ENCODE measurements at regions not wholly inside any gene's neighbourhood (a gene's known extent, or its start where the extent isn't known, plus 50 kb on each side); places are given as distances from the start of the nearest gene placed in this dataset.

- Mint-ChIP-seq H3K4me3 (ENCODE audit: unreplicated experiment) (no peak overlapping the region), H3K9me3 (ENCODE audit: unreplicated experiment) (peaks cover 6% of the 10 kb centered on the region), H3K4me1 (ENCODE audit: low read depth, unreplicated experiment) (peaks cover 6% of the 10 kb centered on the region), H3K36me3 (ENCODE audit: low read depth, unreplicated experiment) (no peaks in the 10 kb centered on the region), H3K27ac (ENCODE audit: unreplicated experiment) (no peak overlapping the region), H3K27me3 (ENCODE audit: low read depth, unreplicated experiment) (no peaks in the 10 kb centered on the region)
- TF ChIP-seq EZH2 (IDR thresholded peaks at IDR 0.05; ENCODE audit: insufficient read depth, low read length) = no peak
- TF ChIP-seq, protein P1, sequence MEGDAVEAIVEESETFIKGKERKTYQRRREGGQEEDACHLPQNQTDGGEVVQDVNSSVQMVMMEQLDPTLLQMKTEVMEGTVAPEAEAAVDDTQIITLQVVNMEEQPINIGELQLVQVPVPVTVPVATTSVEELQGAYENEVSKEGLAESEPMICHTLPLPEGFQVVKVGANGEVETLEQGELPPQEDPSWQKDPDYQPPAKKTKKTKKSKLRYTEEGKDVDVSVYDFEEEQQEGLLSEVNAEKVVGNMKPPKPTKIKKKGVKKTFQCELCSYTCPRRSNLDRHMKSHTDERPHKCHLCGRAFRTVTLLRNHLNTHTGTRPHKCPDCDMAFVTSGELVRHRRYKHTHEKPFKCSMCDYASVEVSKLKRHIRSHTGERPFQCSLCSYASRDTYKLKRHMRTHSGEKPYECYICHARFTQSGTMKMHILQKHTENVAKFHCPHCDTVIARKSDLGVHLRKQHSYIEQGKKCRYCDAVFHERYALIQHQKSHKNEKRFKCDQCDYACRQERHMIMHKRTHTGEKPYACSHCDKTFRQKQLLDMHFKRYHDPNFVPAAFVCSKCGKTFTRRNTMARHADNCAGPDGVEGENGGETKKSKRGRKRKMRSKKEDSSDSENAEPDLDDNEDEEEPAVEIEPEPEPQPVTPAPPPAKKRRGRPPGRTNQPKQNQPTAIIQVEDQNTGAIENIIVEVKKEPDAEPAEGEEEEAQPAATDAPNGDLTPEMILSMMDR (IDR thresholded peaks at IDR 0.05; ENCODE audit: insufficient read depth, low read depth, low read length) = no peak
- peak overlapping the region; percentile 39 for H3K27ac ChIP-seq (ENCODE audit: low read depth, low read length)
- peak overlapping the region; percentile 5 for H3K4me2 ChIP-seq (ENCODE audit: low read length)
- no peak overlapping the region for H3K4me3 ChIP-seq (ENCODE audit: insufficient read depth, low read depth, low read length)
- FAIRE-seq (no peak), DNase-seq (ENCODE audit: low read depth) (no peak)
- H4K20me1 ChIP-seq (ENCODE audit: insufficient read depth, low read length) = no peaks in the 10 kb centered on the region
- no peaks in the 10 kb centered on the region for H3K27me3 ChIP-seq (ENCODE audit: insufficient read depth, low read length)
- H3K79me2 ChIP-seq (ENCODE audit: insufficient read depth, low read length) = no peaks in the 10 kb centered on the region
- no peaks in the 10 kb centered on the region for H3K9me3 ChIP-seq (ENCODE audit: insufficient read depth, low read depth, low read length)
- no peak overlapping the region for H3K9ac ChIP-seq (ENCODE audit: low read length)
- peaks cover 3% of the 10 kb centered on the region for H3K4me1 ChIP-seq (ENCODE audit: insufficient read depth, low read length)
- H3K36me3 ChIP-seq (ENCODE audit: insufficient read depth, low read length) = no peaks in the 10 kb centered on the region
- H2AFZ ChIP-seq (ENCODE audit: low read depth, low read length) = no peak overlapping the region
These were observed 153.4 kb downstream of the EBLN2 start for GRCh38 chr3:73214846-73215245.

DNA sequence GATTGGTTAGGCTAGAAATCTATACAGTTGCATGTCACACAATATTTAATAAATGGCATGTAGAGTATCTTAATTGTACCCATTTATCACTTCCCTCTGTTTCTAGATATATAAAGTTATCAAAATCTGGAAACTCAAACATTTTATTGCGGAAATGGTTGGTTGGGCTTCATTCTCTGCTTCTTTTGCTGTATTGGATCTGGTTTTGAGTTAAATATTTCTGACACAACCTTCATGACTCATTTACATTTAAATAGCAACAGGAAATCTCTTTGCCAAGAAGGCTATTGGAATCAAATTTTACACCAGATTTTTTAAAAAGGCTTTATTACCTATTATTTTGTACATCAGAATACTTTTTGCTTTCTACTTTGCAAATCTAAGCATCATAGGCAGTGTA is 153.8 kb downstream of the EBLN2 start:
- Histone ChIP-seq H3K79me2 (ENCODE audit: insufficient read depth, low read length) (no peaks in the 10 kb centered on the region), H3K4me2 (ENCODE audit: low read length) (peak overlapping the region; percentile 5), H3K4me1 (ENCODE audit: insufficient read depth, low read length) (peaks cover 3% of the 10 kb centered on the region), H4K20me1 (ENCODE audit: insufficient read depth, low read length) (no peaks in the 10 kb centered on the region), H3K27ac (ENCODE audit: low read depth, low read length) (peak overlapping the region; percentile 39), H2AFZ (ENCODE audit: low read depth, low read length) (no peak overlapping the region), H3K36me3 (ENCODE audit: insufficient read depth, low read length) (no peaks in the 10 kb centered on the region), H3K27me3 (ENCODE audit: insufficient read depth, low read length) (no peaks in the 10 kb centered on the region), H3K9me3 (ENCODE audit: insufficient read depth, low read depth, low read length) (no peaks in the 10 kb centered on the region), H3K4me3 (ENCODE audit: insufficient read depth, low read depth, low read length) (no peak overlapping the region), H3K9ac (ENCODE audit: low read length) (no peak overlapping the region)
- Mint-ChIP-seq H3K27ac (ENCODE audit: unreplicated experiment) (no peak overlapping the region), H3K36me3 (ENCODE audit: low read depth, unreplicated experiment) (no peaks in the 10 kb centered on the region), H3K27me3 (ENCODE audit: low read depth, unreplicated experiment) (no peaks in the 10 kb centered on the region), H3K9me3 (ENCODE audit: unreplicated experiment) (peaks cover 6% of the 10 kb centered on the region), H3K4me1 (ENCODE audit: low read depth, unreplicated experiment) (peaks cover 6% of the 10 kb centered on the region), H3K4me3 (ENCODE audit: unreplicated experiment) (no peak overlapping the region)
- TF ChIP-seq, protein P1 (IDR thresholded peaks at IDR 0.05; ENCODE audit: insufficient read depth, low read depth, low read length) = no peak
- TF ChIP-seq EZH2 (IDR thresholded peaks at IDR 0.05; ENCODE audit: insufficient read depth, low read length) = no peak
- peak; percentile 13 for FAIRE-seq
- DNase-seq (ENCODE audit: low read depth) = peak; percentile 51

GRCh38 chr3:73215901-73216300 is 154.4 kb downstream of the EBLN2 start:
- Mint-ChIP-seq H3K36me3 (ENCODE audit: low read depth, unreplicated experiment) (no peaks in the 10 kb centered on the region), H3K27ac (ENCODE audit: unreplicated experiment) (no peak overlapping the region), H3K4me1 (ENCODE audit: low read depth, unreplicated experiment) (peaks cover 6% of the 10 kb centered on the region), H3K9me3 (ENCODE audit: unreplicated experiment) (peaks cover 6% of the 10 kb centered on the region), H3K4me3 (ENCODE audit: unreplicated experiment) (no peak overlapping the region), H3K27me3 (ENCODE audit: low read depth, unreplicated experiment) (no peaks in the 10 kb centered on the region)
- TF ChIP-seq, protein P1 (IDR thresholded peaks at IDR 0.05; ENCODE audit: insufficient read depth, low read depth, low read length) = no peak
- TF ChIP-seq EZH2 (IDR thresholded peaks at IDR 0.05; ENCODE audit: insufficient read depth, low read length) = no peak
- Histone ChIP-seq H3K4me3 (ENCODE audit: insufficient read depth, low read depth, low read length) (no peak overlapping the region), H4K20me1 (ENCODE audit: insufficient read depth, low read length) (no peaks in the 10 kb centered on the region), H3K79me2 (ENCODE audit: insufficient read depth, low read length) (no peaks in the 10 kb centered on the region), H2AFZ (ENCODE audit: low read depth, low read length) (no peak overlapping the region), H3K27me3 (ENCODE audit: insufficient read depth, low read length) (no peaks in the 10 kb centered on the region), H3K27ac (ENCODE audit: low read depth, low read length) (peak overlapping the region; percentile 40), H3K4me2 (ENCODE audit: low read length) (no peak overlapping the region), H3K9ac (ENCODE audit: low read length) (no peak overlapping the region), H3K36me3 (ENCODE audit: insufficient read depth, low read length) (no peaks in the 10 kb centered on the region), H3K9me3 (ENCODE audit: insufficient read depth, low read depth, low read length) (no peaks in the 10 kb centered on the region), H3K4me1 (ENCODE audit: insufficient read depth, low read length) (peaks cover 3% of the 10 kb centered on the region)
- FAIRE-seq = peak; percentile 81
- DNase-seq (ENCODE audit: low read depth) = peak; percentile 38
